ENCODE measurements at regions not wholly inside any gene's neighbourhood (a gene's known extent, or its start where the extent isn't known, plus 50 kb on each side); places are given as distances from the start of the nearest gene placed in this dataset.

- no peaks in the 10 kb centered on the region for H3K36me3 ChIP-seq
- H3K4me3 ChIP-seq: no peak overlapping the region
- H3K4me1 ChIP-seq: no peaks in the 10 kb centered on the region
- WGBS, 2 donors: 69% methylated on average over 3 of the region's 8 CpGs; no CpG with 5 or more reads in 1 of the 2 donors
- H3K27me3 ChIP-seq: no peaks in the 10 kb centered on the region
- TF ChIP-seq, protein P1, sequence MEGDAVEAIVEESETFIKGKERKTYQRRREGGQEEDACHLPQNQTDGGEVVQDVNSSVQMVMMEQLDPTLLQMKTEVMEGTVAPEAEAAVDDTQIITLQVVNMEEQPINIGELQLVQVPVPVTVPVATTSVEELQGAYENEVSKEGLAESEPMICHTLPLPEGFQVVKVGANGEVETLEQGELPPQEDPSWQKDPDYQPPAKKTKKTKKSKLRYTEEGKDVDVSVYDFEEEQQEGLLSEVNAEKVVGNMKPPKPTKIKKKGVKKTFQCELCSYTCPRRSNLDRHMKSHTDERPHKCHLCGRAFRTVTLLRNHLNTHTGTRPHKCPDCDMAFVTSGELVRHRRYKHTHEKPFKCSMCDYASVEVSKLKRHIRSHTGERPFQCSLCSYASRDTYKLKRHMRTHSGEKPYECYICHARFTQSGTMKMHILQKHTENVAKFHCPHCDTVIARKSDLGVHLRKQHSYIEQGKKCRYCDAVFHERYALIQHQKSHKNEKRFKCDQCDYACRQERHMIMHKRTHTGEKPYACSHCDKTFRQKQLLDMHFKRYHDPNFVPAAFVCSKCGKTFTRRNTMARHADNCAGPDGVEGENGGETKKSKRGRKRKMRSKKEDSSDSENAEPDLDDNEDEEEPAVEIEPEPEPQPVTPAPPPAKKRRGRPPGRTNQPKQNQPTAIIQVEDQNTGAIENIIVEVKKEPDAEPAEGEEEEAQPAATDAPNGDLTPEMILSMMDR (IDR thresholded peaks at IDR 0.05): no peak
- no peak for TF ChIP-seq POLR2A (IDR thresholded peaks at IDR 0.05)
- DNase-seq: no peak
- H3K9me3 ChIP-seq: no peaks in the 10 kb centered on the region
- intact Hi-C loops (cut with DNase I): no loop called here
- H3K27ac ChIP-seq: no peak overlapping the region
These were observed 566.0 kb downstream of the NR4A2 start for GRCh38 chr2:155766342-155767115.

DNA sequence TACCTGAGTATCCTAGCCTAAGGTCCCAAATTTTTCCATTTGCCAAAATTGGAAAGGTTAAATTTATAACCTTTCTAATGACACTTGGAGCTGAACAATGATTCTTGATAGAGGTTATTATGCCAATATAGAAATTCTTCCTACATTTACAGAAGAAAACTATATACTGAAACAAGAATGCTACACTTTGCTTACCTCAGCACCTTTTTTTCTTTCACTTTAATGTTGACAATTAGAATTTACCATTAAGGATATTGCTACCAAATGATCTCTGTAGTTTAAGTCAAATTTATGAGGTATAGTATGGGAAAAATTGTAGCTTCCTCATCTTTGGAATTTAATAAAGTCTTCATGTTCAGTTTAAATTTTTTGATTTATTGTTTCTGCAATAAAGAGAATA, 577.0 kb downstream of the NR4A2 start:
- Histone ChIP-seq H3K27ac (no peak overlapping the region), H3K27me3 (no peaks in the 10 kb centered on the region), H3K36me3 (no peaks in the 10 kb centered on the region), H3K4me1 (no peaks in the 10 kb centered on the region), H3K4me3 (no peak overlapping the region), H3K9me3 (no peaks in the 10 kb centered on the region)
- intact Hi-C loops (cut with DNase I): no loop called here
- TF ChIP-seq, protein P1 (IDR thresholded peaks at IDR 0.05): no peak
- no peak for TF ChIP-seq POLR2A (IDR thresholded peaks at IDR 0.05)
- DNase-seq: no peak

DNA sequence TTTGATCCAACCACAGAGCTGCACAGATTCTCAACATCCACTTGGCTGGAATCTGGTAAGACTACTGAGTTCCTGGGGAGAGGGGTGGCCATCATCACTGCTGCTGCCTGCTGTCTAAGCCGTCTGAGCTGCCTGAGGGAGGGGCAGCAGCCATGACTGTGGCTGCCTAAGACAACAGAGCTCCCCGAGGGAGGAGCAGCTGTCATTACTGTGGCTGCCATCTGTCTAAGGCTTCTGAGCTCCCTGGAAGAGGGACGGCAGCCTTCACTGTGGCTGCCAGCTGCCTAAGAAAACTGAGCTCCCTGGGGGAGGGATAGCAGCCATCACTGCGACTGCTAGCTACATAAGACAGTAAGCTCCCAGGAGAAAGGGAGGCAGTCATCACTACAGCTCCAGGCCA, 584.4 kb downstream of the NR4A2 start:
- intact Hi-C loops (cut with DNase I): no loop called here
- Histone ChIP-seq H3K27ac (no peak overlapping the region), H3K9me3 (no peaks in the 10 kb centered on the region), H3K4me1 (no peaks in the 10 kb centered on the region), H3K4me3 (no peak overlapping the region), H3K36me3 (no peaks in the 10 kb centered on the region), H3K27me3 (no peaks in the 10 kb centered on the region)
- TF ChIP-seq, protein P1 (IDR thresholded peaks at IDR 0.05): no peak
- no peak for TF ChIP-seq POLR2A (IDR thresholded peaks at IDR 0.05)
- no CpG with 5 or more reads among the region's 4 CpGs for WGBS, 2 donors
- DNase-seq: no peak

DNA sequence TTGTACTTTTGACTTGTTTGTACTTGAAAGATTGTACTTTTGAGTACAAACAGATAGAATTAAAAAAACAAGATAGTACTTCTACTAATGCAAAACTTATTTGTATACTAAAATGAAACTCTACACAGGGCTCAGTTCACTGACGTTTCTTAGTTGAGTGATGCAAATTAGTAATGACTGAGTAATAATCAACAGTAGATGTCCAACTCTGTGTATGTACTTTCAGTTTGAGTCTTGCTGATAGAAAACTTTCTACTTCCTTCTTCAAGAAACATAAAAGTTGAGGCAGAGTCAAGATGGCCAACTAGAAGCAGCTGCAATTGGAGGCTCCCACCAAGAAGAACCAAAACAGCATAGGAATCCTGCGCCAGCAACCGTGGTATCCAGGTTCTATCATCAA, 585.0 kb downstream of the NR4A2 start:
- WGBS, 2 donors: 82 to 84% methylated on average over 3 of the region's 3 CpGs
- TF ChIP-seq POLR2A (IDR thresholded peaks at IDR 0.05): no peak
- TF ChIP-seq, protein P1 (IDR thresholded peaks at IDR 0.05): no peak
- Histone ChIP-seq H3K27me3 (no peaks in the 10 kb centered on the region), H3K4me3 (no peak overlapping the region), H3K36me3 (no peaks in the 10 kb centered on the region), H3K9me3 (no peaks in the 10 kb centered on the region), H3K27ac (no peak overlapping the region), H3K4me1 (no peaks in the 10 kb centered on the region)
- intact Hi-C loops (cut with DNase I): no loop called here
- DNase-seq: no peak

- 71 to 77% methylated on average over 4 of the region's 4 CpGs for WGBS, 2 donors
These were observed 599.2 kb downstream of the NR4A2 start for GRCh38 chr2:155733091-155733853.

More at GRCh38 chr2:155733091-155733853, 599.2 kb downstream of the NR4A2 start:
- intact Hi-C loops (cut with DNase I): no loop called here
- DNase-seq: no peak
- H3K27ac ChIP-seq: no peak overlapping the region
- no peaks in the 10 kb centered on the region for H3K9me3 ChIP-seq
- TF ChIP-seq, protein P1 (IDR thresholded peaks at IDR 0.05): no peak
- no peak for TF ChIP-seq POLR2A (IDR thresholded peaks at IDR 0.05)
- H3K27me3 ChIP-seq: no peaks in the 10 kb centered on the region
- H3K4me3 ChIP-seq: no peak overlapping the region
- H3K36me3 ChIP-seq: no peaks in the 10 kb centered on the region
- no peaks in the 10 kb centered on the region for H3K4me1 ChIP-seq
